IPS DF 4.7 (cell line): ENCODE measurements at regions not wholly inside any gene's neighbourhood (a gene's known extent, or its start where the extent isn't known, plus 50 kb on each side); places are given as distances from the start of the nearest gene placed in this dataset.

Source experiments
- DNase-seq: peaks from one replicate; pipeline ENCODE4 v3.0.0-alpha.2; 2013; ENCODE audit warnings: low spot score; ENCODE audit errors: extremely low read depth

DNA sequence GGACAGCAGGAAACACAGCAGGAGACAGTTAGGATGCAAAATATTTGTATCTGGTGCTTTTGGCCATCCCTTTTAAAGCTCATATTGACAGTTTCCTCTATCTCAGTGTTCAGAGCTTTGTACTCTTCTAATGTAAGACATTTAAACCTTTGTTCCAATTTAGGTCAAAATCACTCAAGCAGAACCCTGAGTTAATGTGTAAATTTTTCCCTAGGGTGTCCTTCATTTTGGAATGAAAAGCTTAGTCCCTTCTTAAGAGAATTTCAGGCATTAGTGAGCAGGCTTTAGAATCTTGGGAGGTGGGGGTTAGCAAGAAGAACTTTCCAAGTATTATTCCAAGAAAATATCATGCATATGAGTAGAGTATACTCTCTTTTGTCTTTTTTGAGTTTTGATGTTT is 188.7 kb downstream of the GBA3 start:
- no peak for DNase-seq

DNA sequence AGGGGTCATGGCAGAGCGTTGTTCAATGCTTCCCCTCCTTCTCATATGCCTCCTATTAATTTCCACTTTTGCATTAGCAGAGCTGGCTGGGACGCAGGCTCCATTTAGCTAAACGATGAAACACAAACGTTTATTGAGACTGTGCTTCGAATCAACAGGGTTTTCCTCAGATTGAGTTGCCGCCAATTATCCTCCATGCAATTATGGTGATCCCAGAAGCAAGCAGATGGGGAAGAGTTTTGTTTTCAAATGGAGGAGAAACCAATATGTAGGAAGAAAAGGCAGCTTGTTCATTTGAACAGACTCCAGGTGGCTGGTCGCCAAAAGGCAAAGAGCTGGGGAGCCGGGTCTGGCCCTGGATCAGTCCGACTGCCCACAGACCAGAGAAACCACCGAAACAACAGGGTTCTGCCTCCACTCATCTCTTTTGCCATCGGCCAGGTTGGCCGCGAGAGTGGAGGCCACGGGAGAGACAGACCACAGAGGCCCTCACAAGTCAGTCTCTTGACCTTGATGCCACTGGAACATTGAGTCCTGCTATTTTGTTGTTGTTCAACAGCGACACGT is 184.8 kb downstream of the GBA3 start:
- DNase-seq, result no peak

DNA sequence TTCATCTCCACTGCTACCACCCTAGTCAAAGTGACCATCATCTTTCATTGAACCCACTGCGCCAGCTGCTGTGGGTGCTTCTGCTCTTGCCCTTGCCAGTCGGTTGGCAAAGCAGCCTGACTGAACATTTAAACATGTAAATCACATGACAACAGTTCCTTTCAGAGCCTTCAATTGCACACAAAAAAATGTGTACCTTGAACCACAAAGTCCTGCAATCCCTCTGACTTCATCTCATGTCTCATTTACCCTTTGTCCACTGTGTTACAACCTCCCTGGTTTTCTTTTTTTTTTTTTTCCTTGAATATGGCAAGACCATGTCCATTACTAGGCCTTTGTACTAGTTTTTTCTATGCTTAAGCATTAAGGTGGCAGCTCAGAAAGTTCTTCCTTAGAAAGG is 183.5 kb downstream of the GBA3 start:
- DNase-seq, result no peak

DNA sequence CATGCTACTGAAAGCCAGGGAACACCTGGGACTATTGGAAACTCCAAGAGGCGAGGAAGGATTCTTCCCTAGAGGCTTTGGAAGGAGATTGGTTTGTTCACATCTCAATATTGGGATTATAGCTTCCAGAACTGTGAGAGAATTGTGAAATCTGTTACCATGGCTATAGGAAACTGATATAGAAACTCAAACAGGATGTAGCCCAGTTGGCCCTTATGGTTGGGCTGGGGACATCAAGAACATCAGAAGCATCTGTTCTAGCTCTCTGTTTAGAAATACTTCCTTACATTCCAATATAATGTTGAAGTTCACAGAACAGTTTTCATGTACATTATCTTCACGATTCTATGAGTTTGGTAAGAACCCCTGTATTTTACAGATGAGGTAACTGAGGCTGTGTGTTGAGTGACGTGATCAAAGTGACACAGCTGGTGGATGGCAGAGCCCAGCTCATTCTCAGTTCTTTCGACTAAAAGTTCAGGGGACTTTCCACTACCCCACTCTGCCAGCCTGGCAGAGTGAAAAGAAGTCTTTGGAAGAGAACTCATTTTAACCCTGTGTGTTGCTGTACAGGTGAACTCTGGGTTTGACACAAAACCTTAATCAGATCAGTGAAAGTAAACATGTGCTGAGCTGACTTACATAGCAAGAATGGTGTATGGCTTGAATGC is 183.0 kb downstream of the GBA3 start:
- no peak for DNase-seq

DNA sequence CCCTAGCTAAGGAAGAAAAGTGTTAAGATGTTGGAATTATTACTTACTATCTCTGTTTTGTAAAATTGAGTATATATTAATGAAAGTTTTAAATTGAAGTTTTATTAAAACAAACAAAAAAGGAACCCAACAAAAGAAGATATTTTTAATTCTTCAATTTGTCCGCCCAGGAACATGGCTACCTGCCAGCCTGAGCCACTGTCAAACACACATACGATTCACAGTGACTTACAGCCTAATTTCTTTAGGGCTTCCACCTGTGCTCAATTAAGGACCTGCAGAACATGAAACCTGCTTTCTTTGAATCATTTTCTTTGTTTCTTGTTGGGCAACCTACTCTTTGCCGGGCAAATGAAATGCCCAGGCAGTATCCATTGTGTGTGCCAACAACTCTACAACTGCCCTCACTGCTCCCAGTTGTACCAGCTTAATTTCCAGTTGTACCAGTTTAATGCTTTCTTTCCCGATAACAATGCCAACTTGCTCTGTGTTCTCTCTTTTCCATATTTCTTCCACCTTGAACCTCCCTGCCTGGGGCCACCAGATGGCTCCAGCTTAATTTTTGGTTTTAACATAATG is 181.7 kb downstream of the GBA3 start:
- no peak for DNase-seq

DNA sequence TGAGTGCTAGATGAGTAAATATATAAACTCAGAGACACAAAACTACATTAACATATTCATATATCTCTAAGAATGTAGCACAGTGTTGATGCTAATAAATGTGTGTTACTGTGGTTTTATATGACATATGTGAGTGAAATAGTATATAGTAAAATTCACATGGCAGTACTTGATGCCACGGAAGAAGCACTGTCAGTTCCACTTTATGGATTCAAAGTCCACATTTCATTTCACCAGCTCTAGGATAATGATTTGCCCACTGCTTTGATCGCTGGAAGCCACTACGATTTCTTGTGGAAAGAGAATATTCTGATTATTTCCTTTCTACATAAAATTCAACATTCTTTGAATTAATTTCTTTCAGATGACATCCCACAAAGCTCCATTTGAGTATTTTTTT is 181.2 kb downstream of the GBA3 start:
- DNase-seq, result no peak

DNA sequence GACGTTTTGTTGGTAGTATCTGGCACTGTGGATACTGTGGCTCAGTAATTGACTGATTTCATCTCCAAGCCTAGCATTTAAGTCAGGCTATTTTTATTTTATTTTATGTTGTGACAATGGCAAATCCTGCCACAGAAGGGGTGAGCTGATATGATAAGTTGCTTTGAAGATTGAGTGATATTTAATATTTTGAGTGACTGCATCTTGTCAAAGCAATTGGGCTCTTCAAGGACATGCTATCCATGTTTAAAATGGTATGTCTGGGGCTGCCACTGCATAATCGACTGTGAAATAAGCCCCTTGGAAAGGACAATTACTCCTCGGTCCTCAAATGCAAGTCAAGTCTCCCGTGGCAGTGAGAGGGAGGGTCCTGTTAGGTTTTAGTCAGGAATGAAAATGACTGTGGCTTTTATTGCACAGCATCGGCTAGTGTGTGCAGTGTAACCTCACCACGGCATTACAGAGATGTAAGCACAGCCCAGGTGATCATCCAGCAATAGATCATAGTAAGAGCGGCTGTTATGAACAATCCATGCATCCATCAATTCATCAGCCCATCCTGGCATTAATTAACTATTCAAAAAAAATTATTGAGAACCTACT is 178.2 kb downstream of the GBA3 start:
- DNase-seq, result no peak

DNA sequence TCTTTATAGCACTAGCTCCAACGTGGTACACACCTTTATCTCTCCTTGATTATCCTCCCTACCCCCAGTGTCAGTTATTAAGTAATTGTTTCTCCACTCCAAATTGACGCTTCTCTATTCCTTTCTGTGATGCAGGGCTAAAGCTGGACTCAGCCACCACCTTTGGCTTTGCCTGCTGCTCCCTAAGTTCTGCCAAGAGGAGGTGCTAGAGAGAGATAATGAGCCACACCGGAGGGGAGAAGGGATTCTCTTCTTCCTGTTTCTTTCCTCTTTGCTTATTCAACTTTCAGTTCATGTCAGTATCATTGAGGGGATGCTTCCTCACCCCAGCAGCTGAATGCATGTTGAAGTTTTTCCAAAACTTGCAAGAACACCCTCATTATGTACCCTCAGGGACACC is 176.5 kb downstream of the GBA3 start:
- DNase-seq, result no peak
